HepG2 (cell line): ENCODE measurements at regions not wholly inside any gene's neighbourhood (a gene's known extent, or its start where the extent isn't known, plus 50 kb on each side); places are given as distances from the start of the nearest gene placed in this dataset.

Source experiments
- ATAC-seq: fragments of 200-7000 bp; cut with Tn5 transposase; 3 replicates; pipeline ENCODE4 v1.9.1; 2020; ENCODE audit warnings: mild to moderate bottlenecking, moderate library complexity
- BruUV-seq: library from RNA; stranded (reverse); fragments of 400-500 nt; replicated peaks from 2 replicates; lab custom pipeline; 2021; lab: Mats Ljungman, UMichigan
- CTCF ChIA-PET: fragments of 300-600 bp; formaldehyde crosslinking; extraction: SDS; loops from one replicate; lab custom pipeline; 2021; ENCODE audit warnings: low total read pairs, inconsistent platforms, low intra/inter-chr PET ratio; lab: Yijun Ruan, JAX
- POLR2A ChIA-PET: fragments of 350-600 bp; sonication (Branson Sonifier 250); formaldehyde crosslinking; loops from one replicate; lab custom pipeline; 2020; ENCODE audit warnings: antibody characterized with exemption, inconsistent platforms; lab: Yijun Ruan, JAX
- DNase-seq: peaks from one replicate; pipeline ENCODE4 v3.0.0-alpha.2; 2015; ENCODE audit warnings: low spot score
- FAIRE-seq: peaks from 3 replicates; lab custom pipeline; 2011; peaks lifted over from hg19 to GRCh38; lab: Jason Lieb, UNC
- H2AFZ ChIP-seq: one replicate; pipeline ENCODE4 v1.6.1; 2011; ENCODE audit warnings: low read length, inconsistent platforms
- H3K27ac ChIP-seq: fragments of 300-600 bp; 3 replicates; pipeline ENCODE4 v1.8.0; 2011; ENCODE audit warnings: mixed run types, mild to moderate bottlenecking, mixed read lengths, low read length, inconsistent platforms; ENCODE audit not compliant: insufficient read depth; ENCODE audit errors: extremely low read length
- H3K27me3 ChIP-seq, 2 experiments: fragments of 200-600 bp in 1 of 2; 2 replicates in 1 of 2; 3 replicates in 1 of 2; pipeline versions ENCODE4 v1.6.0 to v1.8.0; 2011; ENCODE audit warnings: low read length in 2 of 2, mild to moderate bottlenecking in 2 of 2, moderate library complexity in 2 of 2, inconsistent platforms in 1 of 2; ENCODE audit not compliant: insufficient read depth in 2 of 2, control insufficient read depth in 1 of 2
- H3K36me3 ChIP-seq, 2 experiments: fragments of 200-600 bp in 1 of 2; replicated peaks in 1 of 2; 2 replicates in 1 of 2; 3 replicates in 1 of 2; pipeline versions ENCODE4 v1.5.1 to v1.8.0; 2011; ENCODE audit warnings: low read length in 2 of 2, inconsistent platforms in 1 of 2; ENCODE audit not compliant: insufficient read depth in 2 of 2, control insufficient read depth in 1 of 2
- H3K4me1 ChIP-seq: 2 replicates; pipeline ENCODE4 v1.5.1; 2012; ENCODE audit warnings: low read length, inconsistent platforms; ENCODE audit not compliant: insufficient read depth
- H3K4me2 ChIP-seq: 2 replicates; pipeline ENCODE4 v1.6.0; 2011; ENCODE audit warnings: low read depth, low read length, inconsistent platforms
- H3K4me3 ChIP-seq, 3 experiments: fragments of 200-600 bp in 1 of 3; sonication (generic), shearing (Covaris generic) in 1 of 3; replicated peaks in 1 of 3; 2 replicates each; pipeline ENCODE4 v1.5.1; 2011 to 2016; ENCODE audit warnings: low read length in 3 of 3, inconsistent platforms in 2 of 3, low read depth in 2 of 3, mild to moderate bottlenecking in 2 of 3, control low read depth in 1 of 3, mixed read lengths in 1 of 3; ENCODE audit not compliant: insufficient read depth in 1 of 3
- H3K79me2 ChIP-seq: one replicate; pipeline ENCODE4 v1.6.1; 2011; ENCODE audit warnings: low read length, inconsistent platforms; ENCODE audit not compliant: insufficient read depth
- H3K9ac ChIP-seq: 2 replicates; pipeline ENCODE4 v1.6.0; 2011; ENCODE audit warnings: mild to moderate bottlenecking, low read depth, low read length, inconsistent platforms; ENCODE audit not compliant: insufficient read depth
- H3K9me3 ChIP-seq: 2 replicates; pipeline ENCODE4 v1.5.1; 2012; ENCODE audit warnings: mild to moderate bottlenecking, low read length
- H4K20me1 ChIP-seq: 2 replicates; pipeline ENCODE4 v1.6.0; 2011; ENCODE audit warnings: inconsistent platforms, mild to moderate bottlenecking, low read length, moderate library complexity; ENCODE audit not compliant: insufficient read depth
- CHCHD3 ChIP-seq: sonication (generic); formaldehyde crosslinking; IDR thresholded peaks from 2 replicates; pipeline ENCODE4 v1.8.0; 2022; ENCODE audit warnings: mild to moderate bottlenecking, missing genetic modification reagents, moderate library complexity
- ELF3 ChIP-seq: IDR thresholded peaks from 2 replicates; pipeline ENCODE4 v1.6.1; 2016; ENCODE audit warnings: missing genetic modification reagents, missing compliant biosample characterization
- MBD4 ChIP-seq: IDR thresholded peaks from 2 replicates; pipeline ENCODE4 v1.6.1; 2012; ENCODE audit warnings: low read length, inconsistent platforms, borderline replicate concordance
- NFKBIZ ChIP-seq: IDR thresholded peaks from 2 replicates; pipeline ENCODE4 v1.6.1; 2018; ENCODE audit warnings: missing genetic modification reagents, missing compliant biosample characterization
- PHF20 ChIP-seq: sonication (generic); formaldehyde crosslinking; IDR thresholded peaks from 2 replicates; pipeline ENCODE4 v1.5.0; 2020; ENCODE audit warnings: mild to moderate bottlenecking, missing genetic modification reagents
- PTBP1 ChIP-seq: fragments of 200-400 bp; formaldehyde crosslinking; IDR thresholded peaks from 2 replicates; pipeline ENCODE4 v1.6.1; 2018; ENCODE audit warnings: low read length, low read depth; ENCODE audit not compliant: poor library complexity, severe bottlenecking
- SMARCC2 ChIP-seq: fragments of 450-650 bp; IDR thresholded peaks from 2 replicates; pipeline ENCODE4 v1.6.1; 2017; ENCODE audit warnings: antibody characterized with exemption, mild to moderate bottlenecking
- TSC22D2 ChIP-seq: sonication (generic); formaldehyde crosslinking; IDR thresholded peaks from 2 replicates; pipeline ENCODE4 v1.5.1; 2020; ENCODE audit warnings: missing genetic modification reagents, mild to moderate bottlenecking, borderline replicate concordance
- ZBTB8A ChIP-seq: sonication (generic); formaldehyde crosslinking; IDR thresholded peaks from 2 replicates; pipeline ENCODE4 v1.4.0; 2020; ENCODE audit warnings: mild to moderate bottlenecking, low read depth, missing genetic modification reagents, borderline replicate concordance
- ZMYM3 ChIP-seq: sonication (generic); formaldehyde crosslinking; IDR thresholded peaks from 2 replicates; pipeline ENCODE4 v1.5.1; 2020; ENCODE audit warnings: mild to moderate bottlenecking, missing genetic modification reagents
- ZNF30 ChIP-seq: sonication (generic); formaldehyde crosslinking; IDR thresholded peaks from 2 replicates; pipeline ENCODE4 v1.5.0; 2020; ENCODE audit warnings: mild to moderate bottlenecking, missing genetic modification reagents
- ZNF547 ChIP-seq: sonication (generic); formaldehyde crosslinking; IDR thresholded peaks from 2 replicates; pipeline ENCODE4 v1.5.1; 2020; ENCODE audit warnings: mild to moderate bottlenecking, missing genetic modification reagents
- whole genome bisulfite sequencing: methylation state at CpG from one replicate; pipeline ENCODE4 v1.1.6; 2017; ENCODE audit warnings: low lambda C conversion rate; 5-methylcytosine and 5-hydroxymethylcytosine counted together
- in situ Hi-C: cut with HindIII; loops from 2 replicates; pipeline ENCODE4 v1.10.0; 2017; ENCODE audit warnings: low pct_unique_long_range_greater_than_20kb; ENCODE audit not compliant: extremely low pct_ligation_motif_present
- intact Hi-C: fragments of 100-400 bp; cut with micrococcal nuclease; formaldehyde crosslinking; loops from one replicate; pipeline ENCODE4 v1.10.0; 2022; ENCODE audit not compliant: unreplicated experiment
- TF ChIP-seq, protein P1 (sequence below): sonication (generic); formaldehyde crosslinking; IDR thresholded peaks from 2 replicates; pipeline ENCODE4 v1.4.0; 2020; ENCODE audit warnings: mild to moderate bottlenecking, missing genetic modification reagents, borderline replicate concordance
- TF ChIP-seq, protein P2 (sequence below): conservative IDR thresholded peaks from 2 replicates; pipeline ENCODE4 v1.6.1; 2018; ENCODE audit warnings: missing genetic modification reagents
- TF ChIP-seq, protein P3 (sequence below): sonication (generic); formaldehyde crosslinking; conservative IDR thresholded peaks from 2 replicates; pipeline ENCODE4 v1.5.0; 2020; ENCODE audit warnings: missing genetic modification reagents

DNA sequence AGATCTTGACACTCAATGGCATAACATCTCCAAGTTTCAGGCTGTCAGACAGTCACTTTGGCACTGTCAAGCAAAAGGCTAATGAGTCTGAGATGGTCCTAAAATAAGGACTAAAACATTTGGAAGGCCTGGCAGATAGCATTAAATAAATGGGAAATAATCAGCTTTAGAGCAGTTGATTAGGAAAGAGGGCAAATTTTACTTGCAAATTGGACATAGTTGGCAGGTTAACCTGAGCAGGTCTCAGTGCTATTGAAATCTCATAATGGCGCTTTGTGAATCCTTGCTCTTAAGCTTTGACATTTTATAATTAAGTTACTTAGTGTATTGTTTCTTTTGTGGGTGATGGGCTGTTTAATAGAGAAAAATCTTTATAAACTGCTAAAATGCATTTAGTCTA is 1003.1 kb upstream of the GBE1 start:
- no peaks in the 10 kb centered on the region for H3K79me2 ChIP-seq
- ATAC-seq (no peak), FAIRE-seq (no peak), DNase-seq (no peak)
- no peaks in the 10 kb centered on the region for H3K36me3 ChIP-seq
- no peaks in the 10 kb centered on the region for H3K27me3 ChIP-seq
- no TSS peak for BruUV-seq
- H3K9ac ChIP-seq: no peak overlapping the region
- H3K9me3 ChIP-seq: no peaks in the 10 kb centered on the region
- no peak overlapping the region for H3K4me2 ChIP-seq
- H3K27ac ChIP-seq: no peak overlapping the region
- WGBS: 48% methylated on average over 1 of the region's 1 CpG
- POLR2A ChIA-PET: no interaction called here
- no peak overlapping the region for H2AFZ ChIP-seq
- H4K20me1 ChIP-seq: no peaks in the 10 kb centered on the region
- TF ChIP-seq ZMYM3 (no peak), NFKBIZ (CRISPR knock-in tag) (no peak), ZNF30 (CRISPR knock-in tag) (no peak), TSC22D2 (no peak), ZBTB8A (CRISPR knock-in tag) (no peak), PHF20 (no peak), SMARCC2 (no peak), PTBP1 (no peak), MBD4 (no peak), ELF3 (CRISPR knock-in tag) (no peak), ZNF547 (CRISPR knock-in tag) (no peak), CHCHD3 (CRISPR knock-in tag) (no peak)
- TF ChIP-seq, protein P1, sequence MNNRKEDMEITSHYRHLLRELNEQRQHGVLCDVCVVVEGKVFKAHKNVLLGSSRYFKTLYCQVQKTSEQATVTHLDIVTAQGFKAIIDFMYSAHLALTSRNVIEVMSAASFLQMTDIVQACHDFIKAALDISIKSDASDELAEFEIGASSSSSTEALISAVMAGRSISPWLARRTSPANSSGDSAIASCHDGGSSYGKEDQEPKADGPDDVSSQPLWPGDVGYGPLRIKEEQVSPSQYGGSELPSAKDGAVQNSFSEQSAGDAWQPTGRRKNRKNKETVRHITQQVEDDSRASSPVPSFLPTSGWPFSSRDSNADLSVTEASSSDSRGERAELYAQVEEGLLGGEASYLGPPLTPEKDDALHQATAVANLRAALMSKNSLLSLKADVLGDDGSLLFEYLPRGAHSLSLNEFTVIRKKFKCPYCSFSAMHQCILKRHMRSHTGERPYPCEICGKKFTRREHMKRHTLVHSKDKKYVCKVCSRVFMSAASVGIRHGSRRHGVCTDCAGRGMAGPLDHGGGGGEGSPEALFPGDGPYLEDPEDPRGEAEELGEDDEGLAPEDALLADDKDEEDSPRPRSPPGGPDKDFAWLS (CRISPR knock-in tag): no peak
- TF ChIP-seq, protein P2, sequence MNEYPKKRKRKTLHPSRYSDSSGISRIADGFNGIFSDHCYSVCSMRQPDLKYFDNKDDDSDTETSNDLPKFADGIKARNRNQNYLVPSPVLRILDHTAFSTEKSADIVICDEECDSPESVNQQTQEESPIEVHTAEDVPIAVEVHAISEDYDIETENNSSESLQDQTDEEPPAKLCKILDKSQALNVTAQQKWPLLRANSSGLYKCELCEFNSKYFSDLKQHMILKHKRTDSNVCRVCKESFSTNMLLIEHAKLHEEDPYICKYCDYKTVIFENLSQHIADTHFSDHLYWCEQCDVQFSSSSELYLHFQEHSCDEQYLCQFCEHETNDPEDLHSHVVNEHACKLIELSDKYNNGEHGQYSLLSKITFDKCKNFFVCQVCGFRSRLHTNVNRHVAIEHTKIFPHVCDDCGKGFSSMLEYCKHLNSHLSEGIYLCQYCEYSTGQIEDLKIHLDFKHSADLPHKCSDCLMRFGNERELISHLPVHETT (CRISPR knock-in tag): no peak
- TF ChIP-seq, protein P3, sequence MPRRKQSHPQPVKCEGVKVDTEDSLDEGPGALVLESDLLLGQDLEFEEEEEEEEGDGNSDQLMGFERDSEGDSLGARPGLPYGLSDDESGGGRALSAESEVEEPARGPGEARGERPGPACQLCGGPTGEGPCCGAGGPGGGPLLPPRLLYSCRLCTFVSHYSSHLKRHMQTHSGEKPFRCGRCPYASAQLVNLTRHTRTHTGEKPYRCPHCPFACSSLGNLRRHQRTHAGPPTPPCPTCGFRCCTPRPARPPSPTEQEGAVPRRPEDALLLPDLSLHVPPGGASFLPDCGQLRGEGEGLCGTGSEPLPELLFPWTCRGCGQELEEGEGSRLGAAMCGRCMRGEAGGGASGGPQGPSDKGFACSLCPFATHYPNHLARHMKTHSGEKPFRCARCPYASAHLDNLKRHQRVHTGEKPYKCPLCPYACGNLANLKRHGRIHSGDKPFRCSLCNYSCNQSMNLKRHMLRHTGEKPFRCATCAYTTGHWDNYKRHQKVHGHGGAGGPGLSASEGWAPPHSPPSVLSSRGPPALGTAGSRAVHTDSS: no peak
- CTCF ChIA-PET: no interaction called here
- in situ Hi-C loops (no loop called here), intact Hi-C loops (no loop called here)
- no peak overlapping the region for H3K4me3 ChIP-seq
- no peaks in the 10 kb centered on the region for H3K4me1 ChIP-seq
